ENCODE measurements at regions not wholly inside any gene's neighbourhood (a gene's known extent, or its start where the extent isn't known, plus 50 kb on each side); places are given as distances from the start of the nearest gene placed in this dataset.
"Not testable (repeated sequence)": the region's sequence is repeated elsewhere in the genome, so short reads cannot be mapped to it uniquely, and the experiment has no call there.

DNA sequence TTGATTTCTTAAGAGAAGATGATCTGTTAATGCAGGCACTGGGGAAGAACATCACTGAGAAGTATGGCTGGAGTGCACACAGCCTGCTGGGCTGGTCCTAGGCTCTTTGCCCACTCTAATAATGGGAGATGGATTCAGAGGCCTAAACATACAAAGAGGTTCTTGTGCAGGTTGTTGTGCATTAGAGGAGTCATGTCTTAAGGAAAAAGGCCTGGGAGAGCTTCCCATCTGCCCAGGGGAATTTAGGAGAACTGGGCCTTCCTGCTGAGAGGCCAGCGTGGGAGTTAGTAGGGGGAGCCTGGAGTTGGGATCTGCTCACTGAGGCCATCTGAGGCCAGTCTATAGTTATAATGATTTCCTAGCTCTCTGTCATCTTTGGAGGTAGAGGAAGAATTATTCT, 126.7 kb downstream of the TLR5 start:
- Mint-ChIP-seq H3K27ac (no peak overlapping the region), H3K27me3 (peaks cover 5% of the 10 kb centered on the region), H3K9me3 (no peaks in the 10 kb centered on the region), H3K4me3 (no peak overlapping the region), H3K36me3 (no peaks in the 10 kb centered on the region), H3K4me1 (no peaks in the 10 kb centered on the region)
- DNase-seq = no peak
- POLR2A ChIA-PET = no interaction called here
- ATAC-seq (ENCODE audit: low read depth) = no peak

DNA sequence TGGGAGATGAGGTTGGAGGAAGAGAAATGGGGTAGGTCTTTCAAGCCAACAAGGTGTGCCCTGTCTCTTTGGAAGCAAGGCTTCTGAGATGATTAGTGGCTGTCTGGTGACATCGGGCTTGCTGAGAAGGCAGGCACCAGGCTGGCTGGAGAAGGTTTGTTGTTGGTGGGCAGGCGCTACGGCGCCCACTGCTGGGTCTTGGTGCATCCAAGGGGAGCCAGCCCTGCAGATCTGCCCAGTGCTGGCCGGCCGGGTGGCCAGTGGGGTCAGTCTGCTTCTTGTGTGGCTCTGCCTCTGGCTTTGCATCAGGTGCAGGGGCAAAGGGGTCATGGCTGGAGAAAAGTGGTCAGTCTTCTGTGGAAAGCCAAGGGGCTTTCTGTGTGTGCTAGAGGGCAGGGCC, 126.2 kb downstream of the TLR5 start:
- no peak overlapping the region for H3K27ac Mint-ChIP-seq
- H3K36me3 Mint-ChIP-seq = no peaks in the 10 kb centered on the region
- no peak overlapping the region for H3K4me3 Mint-ChIP-seq
- H3K27me3 Mint-ChIP-seq = peaks cover 4% of the 10 kb centered on the region
- no peaks in the 10 kb centered on the region for H3K9me3 Mint-ChIP-seq
- POLR2A ChIA-PET = no interaction called here
- ATAC-seq (ENCODE audit: low read depth) (no peak), DNase-seq (no peak)
- no peaks in the 10 kb centered on the region for H3K4me1 Mint-ChIP-seq

DNA sequence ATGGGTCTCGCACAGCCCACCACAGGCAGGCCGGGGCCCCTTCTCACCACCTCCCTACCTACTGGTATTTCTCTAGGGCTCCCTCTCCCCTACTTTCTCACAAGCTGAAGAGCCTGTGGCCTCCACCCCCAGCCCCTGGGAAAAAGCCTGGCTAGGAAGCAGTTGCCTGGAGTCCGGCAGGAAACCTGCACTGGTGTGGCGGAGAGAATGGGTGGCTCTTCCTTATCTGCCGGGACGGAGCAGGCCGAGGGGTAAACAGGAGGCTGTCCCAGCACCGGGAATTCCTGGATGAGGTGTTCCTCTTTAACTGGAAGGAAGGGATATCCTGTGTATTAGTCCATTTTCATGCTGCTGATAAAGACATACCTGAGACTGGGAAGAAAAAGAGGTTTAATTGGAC, 125.8 kb downstream of the TLR5 start:
- POLR2A ChIA-PET = no interaction called here
- Mint-ChIP-seq H3K4me1 (no peaks in the 10 kb centered on the region), H3K36me3 (no peaks in the 10 kb centered on the region), H3K9me3 (no peaks in the 10 kb centered on the region), H3K27ac (no peak overlapping the region), H3K27me3 (peaks cover 2% of the 10 kb centered on the region), H3K4me3 (no peak overlapping the region)
- DNase-seq (no peak), ATAC-seq (ENCODE audit: low read depth) (no peak)

DNA sequence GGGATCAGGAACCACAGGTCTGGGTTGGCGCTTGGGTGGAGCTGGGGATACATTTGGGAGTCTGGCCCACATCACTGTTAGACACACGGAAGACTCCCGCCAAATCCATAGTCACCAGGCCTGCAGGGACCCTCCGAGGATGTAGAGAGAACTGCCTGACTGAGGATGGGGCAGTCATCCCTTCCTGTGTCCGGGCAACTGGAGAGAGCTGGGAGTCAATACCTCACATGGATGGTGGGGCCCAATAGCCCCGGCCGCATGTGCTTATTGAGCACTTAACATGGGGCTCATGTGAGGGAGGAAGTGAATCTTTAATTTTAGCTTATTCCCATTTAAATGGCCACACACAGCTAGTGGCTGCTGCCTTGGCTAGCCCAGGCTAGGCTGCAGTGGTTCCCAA, 124.5 kb downstream of the TLR5 start:
- no peak for ATAC-seq (ENCODE audit: low read depth)
- Mint-ChIP-seq H3K27ac (no peak overlapping the region), H3K4me1 (no peaks in the 10 kb centered on the region), H3K27me3 (no peaks in the 10 kb centered on the region), H3K4me3 (no peak overlapping the region), H3K9me3 (peaks cover 1% of the 10 kb centered on the region), H3K36me3 (no peaks in the 10 kb centered on the region)
- POLR2A ChIA-PET = no interaction called here
- no peak for DNase-seq

DNA sequence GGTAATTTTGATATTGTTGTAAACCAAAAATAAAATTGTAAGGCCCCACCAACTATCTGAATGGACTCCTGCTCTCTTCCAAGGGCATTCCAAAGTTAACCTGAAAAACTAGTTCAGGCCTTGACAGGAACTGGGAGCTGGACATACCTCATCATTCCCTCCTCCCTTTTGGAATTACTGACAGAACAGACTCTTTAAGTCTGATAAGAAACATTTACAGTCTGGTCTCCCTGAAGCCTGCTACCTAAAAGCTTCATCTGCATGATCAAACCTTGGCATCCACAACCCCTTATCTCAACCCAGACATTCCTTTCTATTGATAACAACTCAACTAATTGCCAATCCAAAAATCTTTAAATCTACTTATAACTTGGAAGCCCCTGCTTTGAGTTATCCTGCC, 123.8 kb downstream of the TLR5 start:
- no peak overlapping the region for H3K27ac Mint-ChIP-seq
- H3K4me1 Mint-ChIP-seq = no peaks in the 10 kb centered on the region
- H3K27me3 Mint-ChIP-seq = no peaks in the 10 kb centered on the region
- H3K9me3 Mint-ChIP-seq = peaks cover 1% of the 10 kb centered on the region
- DNase-seq = no peak
- no peak overlapping the region for H3K4me3 Mint-ChIP-seq
- H3K36me3 Mint-ChIP-seq = no peaks in the 10 kb centered on the region
- no peak for ATAC-seq (ENCODE audit: low read depth)
- POLR2A ChIA-PET = no interaction called here

DNA sequence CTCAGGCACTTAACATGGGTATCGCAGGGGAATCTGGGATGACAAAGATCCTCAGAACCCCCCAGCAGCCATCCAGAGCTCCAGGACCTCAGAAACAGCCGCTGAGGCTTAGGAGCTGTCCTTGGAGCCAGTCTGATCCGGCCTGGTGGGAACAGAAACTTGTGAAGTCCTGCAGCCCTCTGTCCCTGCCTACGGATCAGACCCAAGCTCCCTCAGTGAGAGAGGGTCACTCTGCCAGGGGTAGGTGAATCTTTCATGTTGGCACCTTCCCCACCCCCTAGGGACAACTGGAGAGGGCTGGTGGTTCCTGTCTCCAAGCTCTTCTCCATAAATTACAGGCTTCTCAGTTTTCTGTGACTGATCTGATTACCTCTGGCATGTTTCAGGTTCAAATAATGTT, 122.3 kb downstream of the TLR5 start:
- POLR2A ChIA-PET = no interaction called here
- Mint-ChIP-seq H3K9me3 (peaks cover 1% of the 10 kb centered on the region), H3K36me3 (no peaks in the 10 kb centered on the region), H3K4me3 (no peak overlapping the region), H3K4me1 (no peaks in the 10 kb centered on the region), H3K27ac (no peak overlapping the region), H3K27me3 (no peaks in the 10 kb centered on the region)
- no peak for DNase-seq
- ATAC-seq (ENCODE audit: low read depth) = no peak

DNA sequence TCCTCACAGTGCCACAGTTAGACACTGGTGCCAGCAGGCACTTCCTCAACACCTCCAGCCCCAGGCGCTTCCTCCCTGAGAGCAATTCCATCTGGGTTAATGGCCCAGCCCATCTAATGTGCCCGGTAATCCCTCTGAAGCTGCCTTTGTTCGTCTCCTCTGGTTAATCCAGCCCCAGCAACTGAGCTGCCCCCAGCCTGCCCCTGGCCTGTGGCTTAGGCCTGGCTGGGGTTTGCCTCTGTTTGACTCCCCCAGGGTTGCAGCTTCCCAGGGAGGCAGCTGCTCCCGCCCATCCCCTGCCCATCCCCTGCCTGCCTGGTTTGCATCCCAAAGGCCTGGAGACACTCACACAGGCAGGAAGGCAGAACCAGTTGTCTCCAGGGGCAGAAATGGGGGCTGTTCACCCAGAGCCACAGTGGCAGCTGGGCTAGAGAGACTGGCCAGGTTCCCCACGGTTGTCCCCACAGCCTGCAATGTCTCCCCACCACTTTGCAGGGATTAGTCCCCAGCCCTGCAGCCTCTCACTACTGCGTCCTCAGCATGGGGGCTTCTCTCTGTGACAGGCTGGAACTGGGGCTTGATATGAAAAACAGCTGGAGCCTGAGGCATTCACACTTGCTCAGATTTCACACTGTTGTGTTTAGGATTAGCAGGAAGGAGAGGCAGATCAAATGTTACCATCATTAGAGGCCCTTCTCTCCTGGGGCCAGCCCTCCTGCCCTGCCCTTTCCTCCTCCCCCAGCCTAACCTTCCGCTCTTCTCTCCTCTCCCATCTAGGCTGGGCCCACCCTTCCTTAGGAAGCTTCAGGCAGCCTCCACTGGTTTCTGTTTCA, 120.2 kb downstream of the TLR5 start:
- DNase-seq (no peak), ATAC-seq (ENCODE audit: low read depth) (no peak)
- POLR2A ChIA-PET = no interaction called here
- Mint-ChIP-seq H3K4me3 (no peak overlapping the region), H3K27ac (no peak overlapping the region), H3K36me3 (no peaks in the 10 kb centered on the region), H3K9me3 (peaks cover 1% of the 10 kb centered on the region), H3K4me1 (peaks cover 2% of the 10 kb centered on the region), H3K27me3 (no peaks in the 10 kb centered on the region)

DNA sequence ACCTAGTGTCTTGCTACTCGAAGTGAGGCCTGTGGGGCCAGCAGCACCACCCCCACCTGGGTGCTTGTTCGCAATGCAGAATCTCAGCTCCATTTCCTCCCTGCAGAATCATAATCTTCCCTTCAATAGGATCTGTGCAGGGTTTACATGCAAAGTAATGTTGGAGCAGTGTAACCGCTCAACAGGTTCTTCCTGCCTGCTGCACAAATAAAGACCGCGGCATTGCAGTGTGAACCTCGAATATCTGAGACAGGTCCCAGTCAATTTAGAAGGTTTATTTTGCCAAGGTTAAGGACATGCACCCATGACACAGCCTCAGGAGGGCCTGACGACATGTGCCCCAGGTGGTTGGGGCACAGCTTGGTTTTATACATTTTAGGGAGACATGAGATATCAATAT, 119.2 kb downstream of the TLR5 start:
- POLR2A ChIA-PET = no interaction called here

DNA sequence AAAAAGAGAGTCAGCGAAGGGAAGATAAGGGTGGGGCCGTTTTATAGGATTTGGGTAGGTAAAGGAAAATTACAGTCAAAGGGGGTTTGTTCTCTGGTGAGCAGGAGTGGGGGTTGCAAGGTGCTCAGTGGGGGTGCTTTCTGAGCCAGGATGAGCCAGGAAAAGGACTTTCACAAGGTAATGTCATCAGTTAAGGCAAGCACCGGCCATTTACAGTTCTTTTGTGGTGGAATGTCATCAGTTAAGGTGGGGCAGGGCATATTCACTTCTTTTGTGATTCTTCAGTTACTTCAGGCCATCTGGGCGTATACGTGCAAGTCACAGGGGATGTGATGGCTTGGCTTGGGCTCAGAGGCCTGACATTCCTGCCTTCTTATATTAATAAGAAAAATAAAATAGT, 118.6 kb downstream of the TLR5 start:
- H3K27me3 Mint-ChIP-seq; H3K27ac Mint-ChIP-seq; ATAC-seq (ENCODE audit: low read depth); DNase-seq; H3K4me1 Mint-ChIP-seq; H3K4me3 Mint-ChIP-seq; POLR2A ChIA-PET; H3K36me3 Mint-ChIP-seq; H3K9me3 Mint-ChIP-seq: not testable (repeated sequence)

More for the DNA sequence above, 119.2 kb downstream of the TLR5 start:
- H3K4me1 Mint-ChIP-seq = peaks cover 2% of the 10 kb centered on the region
- peaks cover under 1% of the 10 kb centered on the region for H3K27me3 Mint-ChIP-seq
- no peak for DNase-seq
- no peak overlapping the region for H3K27ac Mint-ChIP-seq
- no peak for ATAC-seq (ENCODE audit: low read depth)
- no peaks in the 10 kb centered on the region for H3K36me3 Mint-ChIP-seq
- peaks cover 1% of the 10 kb centered on the region for H3K9me3 Mint-ChIP-seq
- no peak overlapping the region for H3K4me3 Mint-ChIP-seq

DNA sequence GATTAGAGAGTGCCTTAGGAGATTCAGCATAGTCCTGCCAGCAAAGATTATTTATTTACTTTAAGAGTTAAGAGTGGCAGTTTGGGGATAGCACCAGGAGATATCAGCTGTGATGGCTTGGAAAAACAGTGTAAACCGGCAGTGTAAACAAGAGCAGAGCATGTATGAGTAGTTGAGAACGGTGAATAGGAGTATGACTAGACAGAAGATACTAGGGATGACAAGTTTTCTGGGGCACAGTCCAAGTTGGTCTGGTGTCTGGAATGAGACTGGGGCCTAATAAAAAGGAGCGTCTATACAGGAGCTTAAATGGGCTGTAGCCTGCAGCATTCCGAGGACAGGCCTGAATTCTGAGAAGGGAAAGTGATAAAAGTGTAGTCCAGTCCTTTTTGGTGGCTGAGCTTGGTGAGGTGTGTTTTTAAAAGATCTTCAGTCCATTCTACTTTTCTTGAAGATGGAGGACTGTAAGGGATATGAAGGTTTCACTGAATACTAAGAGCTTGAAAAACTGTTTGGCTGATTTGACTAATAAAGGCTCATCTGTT, 117.8 kb downstream of the TLR5 start:
- ATAC-seq (ENCODE audit: low read depth); DNase-seq; H3K9me3 Mint-ChIP-seq; H3K27me3 Mint-ChIP-seq; H3K4me1 Mint-ChIP-seq; H3K27ac Mint-ChIP-seq; POLR2A ChIA-PET; H3K4me3 Mint-ChIP-seq; H3K36me3 Mint-ChIP-seq: not testable (repeated sequence)

DNA sequence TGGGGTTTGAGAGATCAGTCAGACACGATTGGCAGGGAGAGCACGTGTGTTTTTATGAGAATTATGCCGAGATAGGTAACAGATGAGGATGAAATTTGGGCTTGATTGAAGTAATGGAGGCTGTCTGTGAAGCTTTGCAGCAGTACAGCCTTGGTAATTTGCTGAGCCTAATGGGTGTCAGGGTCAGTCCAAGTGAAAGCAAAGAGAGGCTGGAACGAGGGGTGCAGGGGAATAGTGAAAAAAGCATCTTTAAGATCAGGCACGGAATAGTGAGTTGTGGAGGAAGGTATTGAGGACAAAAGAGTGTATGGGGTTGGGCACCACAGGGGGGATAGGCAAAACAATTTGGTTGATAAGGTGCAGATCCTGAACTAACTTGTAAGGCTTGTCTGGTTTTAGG, 116.4 kb downstream of the TLR5 start:
- H3K36me3 Mint-ChIP-seq; H3K4me1 Mint-ChIP-seq; DNase-seq; POLR2A ChIA-PET; H3K27ac Mint-ChIP-seq; H3K4me3 Mint-ChIP-seq; H3K27me3 Mint-ChIP-seq; ATAC-seq (ENCODE audit: low read depth); H3K9me3 Mint-ChIP-seq: not testable (repeated sequence)

DNA sequence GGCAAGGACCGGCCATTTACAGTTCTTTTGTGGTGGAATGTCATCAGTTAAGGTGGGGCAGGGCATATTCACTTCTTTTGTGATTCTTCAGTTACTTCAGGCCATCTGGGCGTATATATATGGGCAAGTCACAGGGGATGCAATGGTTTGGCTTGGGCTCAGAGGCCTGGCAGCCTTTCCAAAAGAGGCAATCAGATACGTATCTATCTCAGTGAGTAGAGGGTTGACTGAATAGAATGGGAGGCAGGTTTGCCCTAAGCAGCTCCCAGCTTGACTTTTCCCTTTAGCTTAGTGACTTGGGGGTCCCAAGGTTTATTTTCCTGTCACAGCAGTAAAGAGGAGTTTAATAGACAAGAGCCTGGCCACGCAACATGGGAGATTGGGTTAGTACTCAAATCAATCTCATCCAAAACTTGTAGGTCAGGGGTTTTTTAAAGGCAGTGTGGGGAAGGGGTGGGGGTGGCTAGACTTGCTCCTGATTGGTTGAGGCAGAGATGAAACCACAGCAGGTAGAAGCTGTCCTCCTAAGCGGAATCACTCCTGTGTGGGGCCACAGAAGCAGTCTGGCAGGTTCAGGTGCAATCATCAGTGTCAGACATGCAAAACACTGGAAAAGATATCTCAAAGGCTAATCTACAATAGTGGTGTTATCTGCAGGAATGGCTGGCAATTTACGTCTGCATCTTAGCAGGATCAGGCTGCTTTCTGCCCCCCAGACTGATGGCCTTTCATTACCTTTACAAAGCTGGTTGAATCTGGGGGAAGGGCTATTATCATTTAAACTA, 112.9 kb downstream of the TLR5 start:
- POLR2A ChIA-PET = no interaction called here
- peaks cover 3% of the 10 kb centered on the region for H3K27me3 Mint-ChIP-seq
- H3K4me1 Mint-ChIP-seq = peaks cover 2% of the 10 kb centered on the region
- H3K9me3 Mint-ChIP-seq = no peaks in the 10 kb centered on the region
- ATAC-seq (ENCODE audit: low read depth) (no peak), DNase-seq (no peak)
- no peaks in the 10 kb centered on the region for H3K36me3 Mint-ChIP-seq
- no peak overlapping the region for H3K27ac Mint-ChIP-seq
- H3K4me3 Mint-ChIP-seq = no peak overlapping the region

DNA sequence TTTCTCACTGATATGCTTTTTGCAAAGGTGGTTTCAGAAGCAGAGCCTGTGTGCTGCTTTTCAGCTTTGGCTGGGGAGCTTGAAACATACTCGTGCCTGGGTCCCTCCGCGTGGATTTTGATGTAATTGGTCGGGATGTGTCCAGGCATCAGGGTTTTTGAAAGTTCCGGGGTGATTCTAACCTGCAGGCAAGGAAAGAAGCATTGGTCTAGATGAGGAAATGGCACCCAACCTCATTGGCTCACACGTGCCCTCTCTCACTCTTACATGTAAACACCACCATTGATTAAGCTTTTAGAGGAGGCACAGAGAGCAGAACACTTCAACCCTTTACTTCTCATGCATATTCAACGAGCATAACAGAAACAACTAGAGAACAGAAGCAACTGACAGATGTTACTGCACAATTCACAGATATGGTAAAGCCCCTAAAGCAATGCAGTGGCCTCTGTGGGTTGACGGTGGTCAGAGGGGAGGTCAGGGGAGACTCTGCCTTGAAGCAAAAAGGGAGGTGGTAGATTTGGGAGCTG, 112.1 kb downstream of the TLR5 start:
- no peaks in the 10 kb centered on the region for H3K9me3 Mint-ChIP-seq
- DNase-seq (no peak), ATAC-seq (ENCODE audit: low read depth) (no peak)
- no peak overlapping the region for H3K4me3 Mint-ChIP-seq
- peaks cover 3% of the 10 kb centered on the region for H3K27me3 Mint-ChIP-seq
- peaks cover 2% of the 10 kb centered on the region for H3K4me1 Mint-ChIP-seq
- no peaks in the 10 kb centered on the region for H3K36me3 Mint-ChIP-seq
- POLR2A ChIA-PET = no interaction called here
- H3K27ac Mint-ChIP-seq = no peak overlapping the region
